ENCODE measurements at regions not wholly inside any gene's neighbourhood (a gene's known extent, or its start where the extent isn't known, plus 50 kb on each side); places are given as distances from the start of the nearest gene placed in this dataset.

DNA sequence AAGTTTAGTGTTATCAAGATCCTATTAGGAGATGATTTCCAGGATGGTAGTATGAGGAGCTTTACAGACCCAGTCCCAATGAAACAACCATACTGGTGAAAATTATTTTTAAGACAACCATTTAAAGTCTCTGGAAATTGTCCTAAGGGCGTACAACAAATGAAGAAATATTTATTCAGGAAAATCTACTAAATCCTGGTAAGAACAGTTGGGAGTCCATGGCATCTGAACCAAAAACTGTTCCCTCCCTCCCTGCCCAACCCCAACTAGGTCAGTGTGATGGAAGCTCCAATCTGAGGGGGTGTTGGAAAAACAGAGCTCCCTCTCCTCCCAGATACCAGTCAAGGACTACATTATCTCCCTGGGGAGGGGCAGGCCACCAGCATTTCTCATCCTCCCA is 74.7 kb upstream of the MKLN1 start:
- FAIRE-seq (no peak), DNase-seq (ENCODE audit: low read depth) (no peak)
- H3K27me3 ChIP-seq (ENCODE audit: control insufficient read depth, insufficient read depth, low read length), result no peaks in the 10 kb centered on the region
- H3K4me3 ChIP-seq (ENCODE audit: low read depth, low read length), result no peak overlapping the region
- TF ChIP-seq, protein P1, sequence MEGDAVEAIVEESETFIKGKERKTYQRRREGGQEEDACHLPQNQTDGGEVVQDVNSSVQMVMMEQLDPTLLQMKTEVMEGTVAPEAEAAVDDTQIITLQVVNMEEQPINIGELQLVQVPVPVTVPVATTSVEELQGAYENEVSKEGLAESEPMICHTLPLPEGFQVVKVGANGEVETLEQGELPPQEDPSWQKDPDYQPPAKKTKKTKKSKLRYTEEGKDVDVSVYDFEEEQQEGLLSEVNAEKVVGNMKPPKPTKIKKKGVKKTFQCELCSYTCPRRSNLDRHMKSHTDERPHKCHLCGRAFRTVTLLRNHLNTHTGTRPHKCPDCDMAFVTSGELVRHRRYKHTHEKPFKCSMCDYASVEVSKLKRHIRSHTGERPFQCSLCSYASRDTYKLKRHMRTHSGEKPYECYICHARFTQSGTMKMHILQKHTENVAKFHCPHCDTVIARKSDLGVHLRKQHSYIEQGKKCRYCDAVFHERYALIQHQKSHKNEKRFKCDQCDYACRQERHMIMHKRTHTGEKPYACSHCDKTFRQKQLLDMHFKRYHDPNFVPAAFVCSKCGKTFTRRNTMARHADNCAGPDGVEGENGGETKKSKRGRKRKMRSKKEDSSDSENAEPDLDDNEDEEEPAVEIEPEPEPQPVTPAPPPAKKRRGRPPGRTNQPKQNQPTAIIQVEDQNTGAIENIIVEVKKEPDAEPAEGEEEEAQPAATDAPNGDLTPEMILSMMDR (IDR thresholded peaks at IDR 0.05; ENCODE audit: insufficient read depth, low read length, severe bottlenecking), result no peak
- H3K36me3 ChIP-seq (ENCODE audit: control insufficient read depth, insufficient read depth, low read length), result no peaks in the 10 kb centered on the region

DNA sequence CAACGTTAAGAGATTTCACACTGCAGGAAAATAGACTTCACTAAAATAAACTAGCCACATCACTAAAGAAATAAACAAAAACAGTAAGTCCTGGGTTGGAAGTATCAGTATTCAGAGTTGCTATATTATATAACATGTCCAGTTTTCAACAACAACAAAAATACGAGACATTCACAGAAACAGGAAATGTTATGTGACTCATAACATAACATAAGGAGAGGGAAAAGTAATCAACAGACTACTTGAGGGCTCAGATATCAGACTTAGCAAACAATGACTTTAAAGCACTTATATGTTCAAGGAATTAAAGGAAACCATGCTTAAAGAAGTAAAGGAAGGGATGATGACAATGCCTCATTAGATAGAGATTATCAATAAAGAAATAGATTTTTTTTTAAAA is 73.5 kb upstream of the MKLN1 start:
- DNase-seq (ENCODE audit: low read depth), result peak; percentile 64
- no peaks in the 10 kb centered on the region for H3K27me3 ChIP-seq (ENCODE audit: control insufficient read depth, insufficient read depth, low read length)
- no peak overlapping the region for H3K4me3 ChIP-seq (ENCODE audit: low read depth, low read length)
- TF ChIP-seq, protein P1 (IDR thresholded peaks at IDR 0.05; ENCODE audit: insufficient read depth, low read length, severe bottlenecking), result no peak
- H3K36me3 ChIP-seq (ENCODE audit: control insufficient read depth, insufficient read depth, low read length), result no peaks in the 10 kb centered on the region
- no peak for FAIRE-seq

DNA sequence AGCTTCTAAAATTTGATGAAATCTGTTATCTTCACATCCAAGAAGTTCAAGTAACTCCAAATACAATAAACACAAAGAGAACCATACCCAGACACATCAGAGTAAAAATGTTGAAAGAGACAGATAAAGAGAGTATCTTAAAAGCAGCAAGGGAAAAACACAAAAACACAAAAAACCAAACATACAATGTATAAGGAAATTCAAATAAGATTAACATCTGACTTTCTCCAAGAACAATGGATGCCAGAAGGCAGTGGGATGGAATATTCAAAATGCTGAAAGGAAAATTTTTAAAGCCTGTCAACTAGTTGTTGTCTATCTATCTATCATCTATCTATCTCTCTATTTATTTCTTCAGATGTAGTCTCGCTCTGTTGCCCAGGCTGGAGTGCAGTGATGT is 72.4 kb upstream of the MKLN1 start:
- no peaks in the 10 kb centered on the region for H3K27me3 ChIP-seq (ENCODE audit: control insufficient read depth, insufficient read depth, low read length)
- TF ChIP-seq, protein P1 (IDR thresholded peaks at IDR 0.05; ENCODE audit: insufficient read depth, low read length, severe bottlenecking), result no peak
- H3K4me3 ChIP-seq (ENCODE audit: low read depth, low read length), result no peak overlapping the region
- FAIRE-seq, result no peak
- DNase-seq (ENCODE audit: low read depth), result no peak
- no peaks in the 10 kb centered on the region for H3K36me3 ChIP-seq (ENCODE audit: control insufficient read depth, insufficient read depth, low read length)

DNA sequence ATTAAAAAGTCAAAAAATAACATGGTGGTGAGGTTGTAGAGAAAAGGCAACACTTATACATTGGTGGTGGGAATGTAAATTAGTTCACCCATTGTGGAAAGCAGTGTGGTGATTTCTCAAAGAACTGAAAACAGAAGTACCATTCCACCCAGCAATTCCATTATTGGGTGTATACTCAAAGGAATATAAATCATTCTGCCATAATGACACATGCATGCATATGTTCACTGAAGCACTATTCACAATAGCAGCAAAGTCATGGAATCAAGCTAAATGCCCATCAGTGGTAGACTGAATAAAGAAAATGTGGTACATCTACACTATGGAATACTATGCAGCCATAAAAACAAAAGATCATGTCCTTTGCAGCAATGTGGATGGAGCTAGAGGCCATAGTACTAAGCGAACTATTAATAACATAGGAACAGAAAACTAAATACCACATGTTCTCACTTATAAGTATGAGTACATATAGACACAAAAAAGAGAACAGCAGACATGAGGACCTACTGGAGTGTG is 66.1 kb upstream of the MKLN1 start:
- H3K27me3 ChIP-seq (ENCODE audit: control insufficient read depth, insufficient read depth, low read length), result no peaks in the 10 kb centered on the region
- H3K36me3 ChIP-seq (ENCODE audit: control insufficient read depth, insufficient read depth, low read length), result no peaks in the 10 kb centered on the region
- FAIRE-seq (no peak), DNase-seq (ENCODE audit: low read depth) (no peak)
- TF ChIP-seq, protein P1 (IDR thresholded peaks at IDR 0.05; ENCODE audit: insufficient read depth, low read length, severe bottlenecking), result no peak
- H3K4me3 ChIP-seq (ENCODE audit: low read depth, low read length), result no peak overlapping the region

DNA sequence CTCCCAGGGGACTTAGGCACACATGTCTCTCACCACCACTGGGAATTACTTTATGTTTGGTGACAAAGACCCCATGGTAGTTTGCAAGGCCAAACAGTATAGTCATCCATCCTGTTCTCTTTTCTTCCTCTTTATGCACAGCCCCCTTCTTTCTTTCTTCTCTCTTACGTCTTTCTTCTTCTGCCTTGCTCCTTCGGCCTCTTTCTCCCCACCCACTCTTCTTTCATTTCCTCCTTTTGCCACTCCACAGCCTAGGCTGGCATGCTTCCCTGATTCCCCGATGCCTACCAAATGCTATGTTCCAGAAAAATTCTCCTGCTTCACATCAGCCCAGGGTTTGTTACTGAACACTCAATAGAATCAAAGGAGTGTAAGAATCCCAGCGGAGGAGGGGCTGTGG is 62.4 kb upstream of the MKLN1 start:
- no peak for FAIRE-seq
- Histone ChIP-seq H3K36me3 (ENCODE audit: control insufficient read depth, insufficient read depth, low read length) (no peaks in the 10 kb centered on the region), H3K27me3 (ENCODE audit: control insufficient read depth, insufficient read depth, low read length) (no peaks in the 10 kb centered on the region), H3K4me3 (ENCODE audit: low read depth, low read length) (no peak overlapping the region)
- no peak for DNase-seq (ENCODE audit: low read depth)
- TF ChIP-seq, protein P1 (IDR thresholded peaks at IDR 0.05; ENCODE audit: insufficient read depth, low read length, severe bottlenecking), result no peak

DNA sequence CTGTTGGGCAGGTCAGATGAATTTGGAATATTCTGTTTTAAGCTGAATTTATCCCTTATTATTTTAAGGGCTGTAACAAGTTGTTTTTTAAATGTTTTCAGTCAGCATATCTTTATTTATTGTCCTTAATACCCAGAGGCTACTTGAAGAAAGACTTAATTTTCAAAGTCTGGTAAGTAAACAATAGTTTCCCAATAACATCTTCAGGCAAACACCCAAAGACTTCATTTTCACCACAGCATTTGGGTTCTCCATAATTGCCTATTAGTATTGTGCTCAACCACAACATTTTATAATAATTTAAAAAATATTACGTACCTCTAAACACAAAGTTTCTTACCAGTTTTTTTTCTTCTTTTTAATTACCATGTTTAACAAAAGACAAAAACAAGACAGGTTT is 60.0 kb upstream of the MKLN1 start:
- TF ChIP-seq, protein P1 (IDR thresholded peaks at IDR 0.05; ENCODE audit: insufficient read depth, low read length, severe bottlenecking), result no peak
- H3K27me3 ChIP-seq (ENCODE audit: control insufficient read depth, insufficient read depth, low read length), result no peaks in the 10 kb centered on the region
- DNase-seq (ENCODE audit: low read depth) (no peak), FAIRE-seq (no peak)
- no peaks in the 10 kb centered on the region for H3K36me3 ChIP-seq (ENCODE audit: control insufficient read depth, insufficient read depth, low read length)
- H3K4me3 ChIP-seq (ENCODE audit: low read depth, low read length), result no peak overlapping the region

Measured in bronchial epithelial cell (primary cell).